ENCODE measurements at regions not wholly inside any gene's neighbourhood (a gene's known extent, or its start where the extent isn't known, plus 50 kb on each side); places are given as distances from the start of the nearest gene placed in this dataset.

GRCh38 chr16:13808102-13808501 lies 111.9 kb upstream of the ERCC4 start:
- no peak for TF ChIP-seq CTCF (IDR thresholded peaks at IDR 0.05)
- DNase-seq (ENCODE audit: low spot score in 2 of 2) = no peak

GRCh38 chr16:13809765-13810164 lies 110.2 kb upstream of the ERCC4 start:
- TF ChIP-seq CTCF (IDR thresholded peaks at IDR 0.05) = no peak
- Histone ChIP-seq H3K36me3 (no peaks in the 10 kb centered on the region), H3K4me1 (no peaks in the 10 kb centered on the region), H3K27ac (no peak overlapping the region), H3K9me3 (no peaks in the 10 kb centered on the region), H3K4me3 (no peak overlapping the region), H3K27me3 (no peaks in the 10 kb centered on the region)
- intact Hi-C loops (cut with DNase I) = no loop called here
- no peak for DNase-seq (ENCODE audit: low spot score in 2 of 2)

More at GRCh38 chr16:13808102-13808501, 111.9 kb upstream of the ERCC4 start:
- Histone ChIP-seq H3K27me3 (no peaks in the 10 kb centered on the region), H3K4me3 (no peak overlapping the region), H3K36me3 (no peaks in the 10 kb centered on the region), H3K27ac (no peak overlapping the region), H3K4me1 (no peaks in the 10 kb centered on the region), H3K9me3 (no peaks in the 10 kb centered on the region)
- intact Hi-C loops (cut with DNase I) = no loop called here

GRCh38 chr16:13811834-13812233 lies 108.1 kb upstream of the ERCC4 start:
- H3K4me3 ChIP-seq = no peak overlapping the region
- no peak overlapping the region for H3K27ac ChIP-seq
- intact Hi-C loops (cut with DNase I) = no loop called here
- H3K9me3 ChIP-seq = no peaks in the 10 kb centered on the region
- H3K27me3 ChIP-seq = no peaks in the 10 kb centered on the region
- no peak for DNase-seq (ENCODE audit: low spot score in 2 of 2)
- H3K4me1 ChIP-seq = no peaks in the 10 kb centered on the region
- no peak for TF ChIP-seq CTCF (IDR thresholded peaks at IDR 0.05)
- no peaks in the 10 kb centered on the region for H3K36me3 ChIP-seq

GRCh38 chr16:13816701-13817100 lies 103.3 kb upstream of the ERCC4 start:
- Histone ChIP-seq H3K36me3 (no peaks in the 10 kb centered on the region), H3K27ac (no peak overlapping the region), H3K4me3 (no peak overlapping the region), H3K9me3 (no peaks in the 10 kb centered on the region), H3K27me3 (no peaks in the 10 kb centered on the region), H3K4me1 (no peaks in the 10 kb centered on the region)
- no peak for DNase-seq (ENCODE audit: low spot score in 2 of 2)
- intact Hi-C loops (cut with DNase I) = no loop called here
- no peak for TF ChIP-seq CTCF (IDR thresholded peaks at IDR 0.05)

GRCh38 chr16:13823501-13823900 lies 96.5 kb upstream of the ERCC4 start:
- Histone ChIP-seq H3K4me3 (no peak overlapping the region), H3K27ac (peak overlapping the region in 1 of 2 donors; percentile 60), H3K27me3 (no peaks in the 10 kb centered on the region), H3K9me3 (peaks cover 0 to 6% of the 10 kb centered on the region in 2 donors), H3K36me3 (no peaks in the 10 kb centered on the region), H3K4me1 (peaks cover 0 to 7% of the 10 kb centered on the region in 2 donors)
- TF ChIP-seq CTCF (IDR thresholded peaks at IDR 0.05) = no peak
- no peak for DNase-seq (ENCODE audit: low spot score in 2 of 2)
- intact Hi-C loops (cut with DNase I) = no loop called here

- Histone ChIP-seq H3K4me1 (no peaks in the 10 kb centered on the region), H3K36me3 (no peaks in the 10 kb centered on the region), H3K4me3 (no peak overlapping the region), H3K9me3 (peaks cover 0 to 6% of the 10 kb centered on the region in 2 donors), H3K27me3 (no peaks in the 10 kb centered on the region), H3K27ac (peak overlapping the region in 1 of 2 donors; percentile 47)
- DNase-seq (ENCODE audit: low spot score in 2 of 2) = no peak
- no peak for TF ChIP-seq CTCF (IDR thresholded peaks at IDR 0.05)
- intact Hi-C loops (cut with DNase I) = no loop called here
Measured at GRCh38 chr16:13829697-13830299, 90.2 kb upstream of the ERCC4 start.

All from ascending aorta (tissue), 2 donors.